CD4-positive, alpha-beta T cell treated with Interferon alpha-2 for 1 hour (primary cell): ENCODE measurements at regions not wholly inside any gene's neighbourhood (a gene's known extent, or its start where the extent isn't known, plus 50 kb on each side); places are given as distances from the start of the nearest gene placed in this dataset.

Experiments
- DNase-seq, 2 donors: peaks; one replicate each; pipeline ENCODE4 v3.0.0-alpha.2; 2020 to 2022

DNA sequence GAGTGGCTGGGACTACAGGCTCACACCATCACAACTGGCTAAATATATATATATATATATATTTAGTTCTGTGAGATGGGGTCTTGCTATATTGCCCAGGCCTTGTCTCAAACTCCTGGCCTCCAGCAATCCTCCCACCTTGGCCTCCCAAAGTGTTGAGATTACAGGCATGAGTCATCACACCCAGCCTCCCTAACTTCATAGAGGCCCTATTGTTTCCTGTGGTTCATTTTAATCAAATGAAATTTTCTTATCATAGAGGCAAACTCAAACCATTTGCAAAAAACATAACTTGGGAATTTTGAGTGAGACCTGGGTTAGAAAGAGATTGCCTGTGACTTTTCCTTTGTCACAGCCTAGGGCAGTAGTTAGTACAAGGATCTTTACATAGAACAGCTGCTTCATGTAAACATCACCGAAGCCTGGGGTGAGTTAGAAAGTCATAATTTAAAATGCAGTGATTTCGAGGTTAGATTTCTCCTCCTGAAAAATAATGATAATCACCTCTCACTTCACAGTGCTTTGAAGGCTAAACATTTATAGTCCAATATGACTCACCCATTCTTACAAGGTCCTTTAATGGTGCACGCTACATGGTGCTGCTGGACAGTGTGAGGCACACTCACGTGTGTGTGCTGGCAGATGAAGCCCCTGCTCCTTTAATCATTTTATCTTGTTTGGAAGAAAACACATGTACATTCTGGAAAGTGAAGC is 188.9 kb downstream of the RHOU start:
- DNase-seq, result no peak

DNA sequence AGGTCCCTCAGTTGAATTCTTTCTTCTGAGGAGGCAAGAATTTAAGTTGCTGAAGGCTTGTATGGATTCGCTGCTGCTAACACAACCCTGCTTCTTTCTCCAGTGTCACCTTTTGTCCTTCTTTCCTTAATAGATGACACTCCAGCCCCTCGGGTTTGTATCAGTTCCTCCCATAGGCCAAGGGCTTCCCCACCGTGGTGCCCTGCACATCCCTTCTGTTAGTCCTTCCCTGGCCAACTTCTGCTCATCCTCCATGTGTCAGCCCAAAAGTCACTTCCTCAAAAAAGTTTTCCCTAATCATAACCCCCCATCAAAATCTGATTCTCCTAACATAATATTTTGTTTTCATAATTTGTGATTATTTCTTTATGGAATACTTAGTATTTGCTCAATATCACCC is 190.4 kb downstream of the RHOU start:
- DNase-seq, result no peak

- no peak for DNase-seq
Measured at GRCh38 chr1:228927421-228927820, 192.1 kb downstream of the RHOU start.

DNA sequence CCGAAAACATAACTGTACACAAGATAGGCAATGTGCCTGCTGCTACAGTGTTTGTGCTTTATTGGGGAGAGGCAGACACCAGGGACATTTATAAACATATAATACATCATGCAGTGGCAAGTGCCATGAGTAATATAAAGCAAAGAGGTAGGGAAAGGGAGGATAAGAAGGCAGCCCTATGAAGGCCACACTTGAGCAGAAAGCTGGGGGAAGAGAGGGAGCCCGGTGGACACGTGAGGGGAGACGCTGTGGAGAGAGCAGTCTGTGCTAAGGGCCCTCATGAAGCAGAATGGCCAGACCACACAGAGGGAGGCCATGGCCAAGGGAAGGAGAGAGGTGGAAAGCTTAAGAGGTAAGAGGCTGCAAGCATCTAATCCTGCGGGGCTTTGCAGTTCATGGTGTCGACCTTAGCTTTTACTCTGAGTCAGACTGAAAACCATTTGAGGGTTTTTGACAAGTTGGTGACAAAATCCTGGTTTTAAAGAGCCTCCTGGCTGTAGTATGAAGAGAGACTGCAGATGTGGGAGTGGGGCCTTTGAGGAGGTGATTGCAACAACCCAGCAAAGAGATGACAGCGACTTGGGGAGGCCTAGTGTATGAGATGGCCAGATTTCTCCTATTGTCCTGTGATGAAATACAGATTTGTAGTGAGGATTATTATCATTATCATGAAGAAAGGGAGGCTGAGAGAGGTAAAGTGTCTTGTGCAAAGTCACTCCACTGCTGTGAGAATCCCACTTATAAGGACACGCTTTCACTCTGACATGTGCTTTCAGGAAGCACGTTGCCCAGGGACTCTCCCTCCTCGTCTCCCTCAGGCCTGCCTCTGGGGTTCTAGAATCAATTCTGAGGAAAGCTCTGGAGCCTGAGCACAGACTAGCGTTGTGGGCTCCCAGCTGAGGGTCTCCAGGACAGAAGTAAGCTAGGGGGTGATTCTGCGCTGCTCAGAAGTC is 192.9 kb downstream of the RHOU start:
- DNase-seq, result no peak

- DNase-seq, result no peak
Measured at GRCh38 chr1:228929476-228930027, 194.3 kb downstream of the RHOU start.

- DNase-seq, result no peak
Measured at GRCh38 chr1:228930479-228930957, 195.2 kb downstream of the RHOU start.

DNA sequence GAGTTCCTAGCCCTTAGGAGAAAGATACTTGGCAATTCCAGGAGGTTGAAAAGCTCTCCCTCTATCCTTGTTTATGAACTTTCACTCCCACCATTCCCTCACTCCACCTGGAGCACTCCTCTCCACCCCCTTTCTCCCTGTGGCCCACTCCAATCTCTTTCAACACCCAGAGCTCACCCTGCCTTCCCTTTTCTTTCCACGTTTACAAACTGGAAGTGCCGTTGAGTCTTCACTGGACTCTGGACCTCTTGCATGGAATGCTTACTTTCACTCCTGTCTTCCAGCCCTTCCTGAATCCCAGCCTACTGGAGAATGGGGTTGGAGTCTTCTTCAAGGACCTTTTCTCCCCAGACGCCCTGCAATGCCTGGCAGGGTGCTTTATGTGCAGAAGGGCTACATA is 198.5 kb downstream of the RHOU start:
- DNase-seq, result no peak

- no peak for DNase-seq
Measured at GRCh38 chr1:228935198-228935663, 200.0 kb downstream of the RHOU start.

- DNase-seq, result peak in 1 of 2 donors; percentile 5
Measured at GRCh38 chr1:228935855-228936727, 200.8 kb downstream of the RHOU start.

GRCh38 chr1:228936881-228937280 is 201.6 kb downstream of the RHOU start:
- no peak for DNase-seq

GRCh38 chr1:228937351-228937750 is 202.1 kb downstream of the RHOU start:
- no peak for DNase-seq

GRCh38 chr1:228937851-228938536 is 202.7 kb downstream of the RHOU start:
- DNase-seq, result no peak

DNA sequence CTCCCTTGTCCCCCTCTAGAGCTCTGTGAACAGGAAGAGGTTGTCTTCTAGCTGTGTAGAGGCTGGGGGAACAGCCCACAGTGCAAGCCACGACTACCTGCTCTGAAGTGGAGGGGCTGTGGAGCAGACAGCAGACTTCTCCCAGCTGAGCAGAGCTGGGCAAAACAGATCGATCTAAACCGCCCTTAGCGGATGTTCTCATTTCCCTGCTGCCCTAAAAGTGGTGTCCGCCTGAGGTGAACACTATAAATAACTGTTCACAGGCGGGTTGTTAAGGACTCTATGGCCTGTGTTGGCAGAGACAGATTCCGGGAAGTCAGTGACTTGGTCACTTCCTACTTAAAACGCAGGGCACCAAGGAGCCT is 203.2 kb downstream of the RHOU start:
- DNase-seq, result peak; percentile 31 to 52

GRCh38 chr1:228939001-228939691 is 203.9 kb downstream of the RHOU start:
- DNase-seq, result no peak

- no peak for DNase-seq
Measured at GRCh38 chr1:228939881-228940392, 204.7 kb downstream of the RHOU start.

- no peak for DNase-seq
Measured at GRCh38 chr1:228940526-228940925, 205.2 kb downstream of the RHOU start.

DNA sequence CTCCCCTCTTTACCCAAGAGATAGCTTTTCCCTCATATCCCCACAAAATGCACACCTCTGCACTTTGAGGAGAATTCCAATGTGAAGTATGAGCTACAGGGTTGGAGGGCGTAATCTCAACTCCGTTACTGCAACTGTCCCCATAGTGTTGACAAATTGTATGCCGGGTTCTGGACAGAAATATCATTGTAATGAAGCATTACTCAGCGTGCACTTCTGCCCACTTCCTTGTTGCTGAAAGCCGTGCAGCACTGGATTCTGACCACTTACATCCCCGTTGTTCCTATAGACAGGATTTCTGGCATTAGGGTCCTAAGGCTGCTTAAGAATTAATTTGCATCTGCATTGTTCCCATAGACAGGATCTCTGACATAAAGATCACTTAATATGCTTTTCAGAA is 205.6 kb downstream of the RHOU start:
- no peak for DNase-seq

DNA sequence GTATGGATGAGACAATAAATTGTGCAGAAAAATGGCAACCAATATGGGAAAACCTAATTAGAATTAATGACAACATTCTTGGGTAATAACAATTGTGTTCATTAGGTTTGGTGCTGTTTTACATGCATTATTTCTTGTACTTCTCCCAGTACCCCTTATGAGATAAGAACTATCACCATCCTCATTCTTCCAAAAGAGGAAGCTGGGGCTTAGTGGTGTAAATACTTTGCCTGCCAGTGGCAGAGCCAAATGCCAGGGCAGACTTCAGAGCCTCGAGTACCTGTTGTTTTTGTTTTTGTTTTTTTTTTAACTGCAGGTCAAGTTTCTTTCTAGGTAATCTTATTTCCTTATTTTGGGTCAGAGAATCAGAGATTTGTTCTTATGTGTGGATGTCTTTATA is 206.4 kb downstream of the RHOU start:
- no peak for DNase-seq

GRCh38 chr1:228943436-228943835 is 208.2 kb downstream of the RHOU start:
- DNase-seq, result no peak

GRCh38 chr1:228944296-228944695 is 209.0 kb downstream of the RHOU start:
- no peak for DNase-seq

DNA sequence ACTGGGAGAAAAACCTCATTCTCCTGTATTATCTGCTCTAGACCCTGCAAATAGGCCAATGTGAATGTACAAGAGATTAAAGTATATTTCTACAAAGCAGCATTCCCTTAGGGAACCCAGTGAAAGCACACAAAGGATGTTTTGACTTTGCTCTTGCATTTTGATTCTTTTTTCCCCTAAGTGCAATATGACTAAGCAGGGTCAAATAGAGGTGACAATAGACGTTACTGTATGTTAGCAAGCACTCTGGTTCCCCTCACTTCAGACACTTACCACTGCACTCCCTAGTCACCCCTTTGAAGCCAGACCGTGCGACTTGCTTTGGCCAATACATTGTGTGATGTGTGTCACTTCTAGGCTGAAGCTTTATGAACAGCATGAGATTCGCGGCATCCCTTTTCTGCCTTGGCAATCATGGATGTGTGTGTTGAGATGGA is 209.7 kb downstream of the RHOU start:
- peak in 1 of 2 donors; percentile 23 for DNase-seq
